GM21360 (cell line): ENCODE measurements at regions not wholly inside any gene's neighbourhood (a gene's known extent, or its start where the extent isn't known, plus 50 kb on each side); places are given as distances from the start of the nearest gene placed in this dataset.
"Not testable (repeated sequence)": the region's sequence is repeated elsewhere in the genome, so short reads cannot be mapped to it uniquely, and the experiment has no call there.

Experiments used
- ATAC-seq: cut with Tn5 transposase; IDR thresholded peaks from one replicate; pipeline ENCODE4 v1.9.1; 2021; ENCODE audit warnings: mild to moderate bottlenecking, moderate library complexity; ENCODE audit not compliant: unreplicated experiment

DNA sequence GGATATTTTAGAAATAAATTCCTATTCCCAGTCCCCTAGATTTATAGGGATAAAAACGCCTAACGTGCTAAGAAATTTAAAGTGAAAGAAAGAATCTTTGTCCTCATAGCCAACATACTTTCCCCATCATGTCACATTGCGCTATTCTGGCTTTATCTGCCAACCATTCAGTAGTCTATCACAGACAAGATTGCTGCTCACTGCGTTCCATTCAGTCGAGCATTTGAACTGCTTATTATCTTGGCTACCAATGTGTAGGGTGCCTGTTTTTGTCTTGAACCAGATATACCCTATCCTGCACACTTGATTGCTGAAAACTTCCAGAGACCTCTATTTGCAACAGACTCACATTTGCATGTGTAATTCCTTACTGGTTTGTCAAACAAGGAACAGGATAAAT lies 751.5 kb downstream of the EPHA7 start:
- ATAC-seq = no peak

DNA sequence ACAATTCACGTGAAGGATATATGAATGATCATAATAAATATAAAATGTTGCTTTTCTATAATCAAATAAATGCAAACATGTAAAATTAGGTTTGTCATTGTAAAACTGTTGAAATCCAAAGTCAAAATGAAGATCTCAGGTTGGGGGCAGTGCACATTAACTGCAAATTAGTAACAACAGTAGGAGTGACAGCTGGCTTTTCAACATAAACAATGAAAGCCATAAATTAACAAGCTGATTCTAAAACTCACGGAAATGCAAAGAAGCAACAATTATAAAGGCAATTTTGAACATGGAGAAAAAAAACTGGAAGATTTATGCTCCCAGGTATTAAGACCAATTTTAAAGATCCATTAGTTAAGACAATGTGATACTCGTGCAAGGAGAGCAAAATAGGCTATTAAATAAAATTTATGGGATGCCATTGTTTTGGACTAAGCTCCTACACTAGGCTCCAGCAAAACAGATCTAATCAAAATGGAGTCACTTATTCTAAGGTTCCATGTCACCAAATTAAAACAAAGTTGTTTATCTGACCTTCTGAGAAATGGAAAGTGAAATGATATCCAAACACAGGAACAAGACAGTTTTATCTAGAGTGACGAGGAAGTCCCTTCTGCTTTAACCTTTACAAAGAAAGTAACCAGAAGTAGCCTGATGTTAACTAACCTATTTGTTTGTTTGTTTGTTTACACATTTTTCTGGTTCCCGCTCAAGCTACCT lies 770.8 kb downstream of the EPHA7 start:
- ATAC-seq = no peak

DNA sequence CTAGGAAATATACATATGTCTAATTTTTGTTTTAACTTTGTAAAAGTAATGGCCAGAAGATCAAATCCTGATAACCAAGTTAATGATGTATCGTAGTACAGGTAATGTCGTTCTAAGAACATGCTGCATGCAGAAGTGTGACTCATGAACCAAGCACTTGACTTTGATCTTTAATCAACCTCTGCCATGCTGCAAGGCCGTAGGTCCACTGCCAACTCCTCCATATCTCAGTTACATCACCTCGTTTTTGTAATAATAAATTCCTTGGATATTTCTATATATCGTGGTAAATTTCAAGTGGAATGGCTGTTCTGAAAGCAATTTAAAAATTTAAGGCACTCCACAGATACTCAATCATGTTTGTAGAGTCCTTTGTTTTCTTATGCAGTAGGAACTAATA lies 771.7 kb downstream of the EPHA7 start:
- ATAC-seq = no peak

DNA sequence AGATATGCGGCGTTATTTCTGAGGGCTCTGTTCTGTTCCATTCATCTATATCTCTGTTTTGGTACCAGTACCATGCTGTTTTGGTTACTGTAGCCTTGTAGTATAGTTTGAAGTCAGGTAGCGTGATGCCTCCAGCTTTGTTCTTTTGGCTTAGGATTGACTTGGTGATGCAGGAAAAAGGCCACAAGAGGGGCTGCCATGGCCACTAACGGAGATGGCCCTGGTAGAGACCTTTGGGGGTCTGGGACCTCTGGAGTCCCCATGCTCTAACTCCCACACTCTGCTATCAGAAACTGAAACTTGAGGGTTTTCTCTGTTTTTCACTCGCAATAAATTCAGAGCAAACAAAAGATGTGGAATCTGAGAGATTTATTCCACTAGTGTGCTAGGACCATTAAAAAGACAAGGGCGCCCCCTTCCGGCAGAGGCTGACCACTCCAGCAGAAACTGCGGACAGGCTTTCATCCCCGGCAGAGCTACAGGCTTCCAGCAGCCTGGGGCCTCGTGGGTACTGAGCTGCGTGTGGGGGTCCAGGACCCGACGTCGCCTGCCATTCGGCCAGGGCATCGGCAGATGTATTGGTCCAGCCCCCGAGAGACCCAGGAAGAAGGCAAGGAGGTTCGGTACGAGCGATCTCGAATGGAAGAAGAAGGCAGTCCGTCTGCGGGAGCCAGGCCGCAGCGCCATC lies 775.1 kb downstream of the EPHA7 start:
- ATAC-seq = not testable (repeated sequence)

DNA sequence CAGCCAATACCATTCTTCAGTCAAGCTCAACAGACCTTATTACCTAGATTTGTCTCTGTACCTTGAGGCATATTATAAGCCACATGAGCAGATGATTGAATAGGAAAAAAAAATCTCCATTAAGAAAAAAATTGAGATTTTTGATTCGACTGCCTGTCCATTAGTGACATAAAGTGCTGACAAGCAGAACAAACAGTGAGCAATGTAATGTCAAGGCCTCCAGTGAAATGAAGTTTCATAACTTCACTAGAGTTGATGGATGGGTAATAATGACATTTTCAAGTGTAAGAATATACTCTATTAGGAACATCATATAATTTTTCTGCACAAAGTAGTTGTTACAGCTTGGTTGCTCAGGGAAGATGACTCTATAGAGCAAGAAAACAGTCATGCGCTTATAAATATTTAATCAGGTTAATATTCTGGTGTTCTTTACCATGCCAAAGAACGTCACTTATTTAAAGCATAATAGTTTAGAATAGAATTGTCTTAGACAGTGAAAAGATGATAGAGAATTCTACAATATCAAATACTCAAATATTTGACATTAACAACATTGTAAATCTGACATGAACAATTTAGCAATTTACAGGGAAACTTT lies 783.7 kb downstream of the EPHA7 start:
- ATAC-seq = no peak

DNA sequence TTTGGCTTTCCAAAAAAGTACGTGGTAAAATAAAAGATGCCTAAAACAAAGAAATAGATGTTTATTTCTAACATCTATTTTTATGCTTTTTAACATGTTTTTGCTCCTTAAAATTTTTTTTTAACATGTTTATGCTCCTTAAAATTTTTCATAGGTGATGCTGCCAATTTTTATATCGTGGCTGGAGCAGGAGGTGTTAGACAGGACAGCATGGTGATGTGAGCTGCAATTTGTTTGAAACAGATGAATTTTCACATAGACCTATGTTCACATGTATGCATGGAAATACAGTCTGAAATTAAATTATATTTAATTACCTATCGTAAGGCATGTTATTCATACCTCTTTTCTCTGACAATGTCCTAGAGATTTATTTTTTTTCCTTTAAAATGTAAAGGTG lies 784.8 kb downstream of the EPHA7 start:
- ATAC-seq = no peak

DNA sequence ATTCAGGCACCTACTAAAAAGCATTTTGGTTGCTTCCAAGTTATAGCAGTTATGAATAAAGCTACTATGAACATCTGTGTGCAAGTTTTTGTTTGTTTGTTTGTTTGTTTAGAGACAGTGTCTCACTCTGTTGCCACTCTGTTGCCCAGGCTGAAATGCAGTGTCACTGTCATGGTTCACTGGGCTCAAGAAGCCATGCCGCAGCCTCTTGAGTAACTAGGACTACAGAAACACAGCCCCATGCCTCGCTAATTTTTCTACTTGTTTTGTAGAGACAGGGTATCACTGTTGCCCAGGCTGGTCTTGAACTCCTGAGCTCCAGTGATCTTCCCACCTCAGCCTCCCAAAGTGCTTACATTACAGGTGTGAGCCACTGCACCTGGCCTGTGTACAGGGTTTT lies 795.9 kb downstream of the EPHA7 start:
- ATAC-seq = no peak

DNA sequence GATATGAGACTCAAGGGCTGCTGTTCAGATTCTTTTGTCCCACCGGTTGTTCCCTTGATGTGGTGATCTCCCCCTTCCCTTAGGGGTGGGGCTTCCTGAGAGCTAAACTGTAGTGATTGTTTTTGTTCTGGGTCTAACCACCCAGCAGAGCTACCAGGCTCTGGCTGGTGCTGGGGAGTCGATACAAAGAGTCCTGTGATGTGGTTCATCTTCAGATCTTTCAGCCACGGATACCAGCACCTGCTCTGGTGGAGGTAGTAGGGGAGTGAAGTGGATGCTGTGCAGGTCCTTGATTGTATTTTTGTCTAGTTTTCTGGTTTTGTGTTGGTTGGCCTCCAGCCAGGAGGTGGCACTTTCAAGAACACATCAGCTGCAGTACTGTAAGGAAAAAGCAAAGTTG lies 801.6 kb downstream of the EPHA7 start:
- ATAC-seq = no peak

DNA sequence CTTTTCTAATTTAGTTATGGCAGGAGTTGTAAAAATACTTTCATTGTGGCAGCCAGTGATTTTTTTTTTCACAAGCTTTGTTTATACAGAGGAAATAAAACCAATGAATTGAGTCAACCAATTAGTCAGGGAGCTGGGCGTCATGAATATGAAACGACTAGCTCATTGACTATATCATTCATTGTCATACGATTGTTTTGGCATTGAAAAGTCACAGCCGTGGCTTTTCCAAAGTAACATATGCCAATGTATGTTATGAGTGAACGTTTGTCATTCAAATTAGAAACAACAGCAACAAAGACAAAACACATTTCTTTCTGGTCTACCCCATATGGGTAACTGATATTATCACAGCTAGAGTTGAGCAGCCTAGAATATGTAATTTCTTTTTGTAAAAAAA lies 810.6 kb downstream of the EPHA7 start:
- no peak for ATAC-seq

DNA sequence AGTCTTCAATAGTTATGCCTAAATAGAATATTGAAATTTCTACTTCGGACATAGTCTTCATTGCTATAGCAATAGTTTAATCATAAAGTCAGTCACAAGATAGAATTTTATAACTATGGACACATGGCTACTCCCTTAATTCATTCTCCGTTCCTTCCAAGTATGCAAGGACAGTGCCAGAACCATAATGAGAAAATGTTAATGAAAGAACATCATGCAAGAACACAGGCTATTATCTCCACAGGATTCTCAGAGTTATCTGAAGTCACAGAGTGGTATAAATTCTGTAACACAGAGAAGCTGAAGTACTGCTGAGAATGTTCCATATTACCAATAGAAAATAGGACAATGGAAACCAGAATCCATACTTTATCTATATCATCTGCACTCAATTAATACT lies 826.2 kb downstream of the EPHA7 start:
- no peak for ATAC-seq

DNA sequence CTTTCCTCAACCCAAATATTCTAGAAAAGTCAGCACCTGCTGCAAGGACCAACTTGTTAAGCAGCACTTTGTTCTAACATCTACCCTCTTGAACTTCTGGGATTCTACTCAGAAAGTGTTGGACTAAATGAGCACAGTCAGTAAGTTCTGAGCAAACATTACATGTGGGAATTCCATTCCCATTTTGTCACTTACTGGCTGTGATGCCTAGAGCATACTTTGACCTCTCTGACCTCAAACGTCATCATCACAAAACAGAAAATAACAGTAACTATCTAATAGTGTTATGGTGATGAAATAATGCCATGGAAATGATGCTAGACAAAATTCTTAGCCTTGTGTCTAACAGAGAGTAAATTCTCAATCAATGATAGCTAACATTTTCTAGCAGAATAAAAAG lies 829.4 kb downstream of the EPHA7 start:
- no peak for ATAC-seq

DNA sequence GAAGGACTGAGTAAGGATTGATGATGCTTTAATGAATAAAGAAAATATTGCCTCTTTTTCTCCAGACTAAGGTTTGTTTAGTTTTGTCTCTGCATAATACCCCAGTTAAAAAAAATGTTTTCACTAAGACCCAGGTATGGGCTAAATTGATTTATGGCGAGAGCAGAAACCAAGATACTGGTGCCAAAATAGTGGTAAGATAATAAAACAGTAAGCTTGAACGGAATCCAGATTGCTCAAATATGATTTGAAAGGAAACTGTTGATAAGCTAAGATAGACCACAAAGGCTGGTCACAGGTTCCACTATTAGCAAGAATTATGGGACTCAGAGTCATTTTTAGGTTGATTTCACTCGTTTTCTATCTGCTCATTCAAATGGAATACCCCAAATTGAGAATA lies 831.2 kb downstream of the EPHA7 start:
- ATAC-seq = no peak

DNA sequence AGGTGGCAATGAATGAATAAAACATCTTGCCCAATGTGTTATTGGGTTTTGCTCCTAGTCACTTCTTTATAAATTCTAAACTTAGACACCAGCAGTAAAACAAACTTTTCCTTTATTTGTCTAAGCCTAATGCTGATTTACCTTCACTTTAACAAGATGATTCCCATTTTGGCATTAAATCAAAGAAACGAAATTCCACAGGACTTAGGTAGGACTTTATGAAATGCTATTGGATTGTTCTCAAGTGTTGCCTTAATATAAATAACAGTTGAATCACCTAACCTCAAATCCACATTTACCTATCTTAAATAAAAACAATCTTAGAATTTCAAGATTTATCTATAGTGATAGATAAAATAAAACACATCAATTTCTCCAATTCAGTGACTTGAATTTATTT lies 831.8 kb downstream of the EPHA7 start:
- no peak for ATAC-seq

DNA sequence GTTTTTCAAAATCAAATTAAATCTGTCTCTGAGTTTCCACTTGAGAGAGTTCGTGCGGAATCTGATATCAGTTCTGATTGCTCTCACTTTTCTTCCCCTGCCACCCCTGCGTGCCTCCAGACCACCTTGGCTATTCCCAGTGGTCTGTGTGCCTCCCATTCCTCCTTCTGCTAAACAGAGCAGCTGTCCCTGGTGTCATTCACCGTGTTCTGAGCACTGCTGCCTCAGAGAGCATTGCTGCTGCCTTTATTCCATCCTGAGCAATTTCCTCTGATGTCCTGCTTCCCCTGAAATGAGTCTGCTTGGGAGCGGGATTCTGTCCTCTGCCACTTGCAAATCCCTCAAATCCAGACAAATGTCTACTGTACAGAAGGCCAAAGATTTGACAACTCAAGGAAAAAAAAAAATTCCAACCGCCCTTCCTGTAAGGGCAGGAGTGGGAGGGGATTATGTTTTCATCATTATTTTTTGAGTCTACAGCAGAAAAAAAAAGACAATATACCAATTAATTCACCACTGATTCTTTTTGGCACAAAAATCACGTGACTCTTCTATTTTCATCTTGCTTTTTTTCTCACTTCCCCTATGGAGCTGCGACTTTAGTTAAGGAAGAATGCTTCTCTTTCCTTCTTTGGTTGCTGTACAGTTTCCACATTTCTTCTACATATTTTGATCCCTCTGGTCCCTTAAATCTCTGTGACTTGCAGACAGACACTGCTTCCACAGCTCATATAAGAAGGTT lies 833.0 kb downstream of the EPHA7 start:
- no peak for ATAC-seq

DNA sequence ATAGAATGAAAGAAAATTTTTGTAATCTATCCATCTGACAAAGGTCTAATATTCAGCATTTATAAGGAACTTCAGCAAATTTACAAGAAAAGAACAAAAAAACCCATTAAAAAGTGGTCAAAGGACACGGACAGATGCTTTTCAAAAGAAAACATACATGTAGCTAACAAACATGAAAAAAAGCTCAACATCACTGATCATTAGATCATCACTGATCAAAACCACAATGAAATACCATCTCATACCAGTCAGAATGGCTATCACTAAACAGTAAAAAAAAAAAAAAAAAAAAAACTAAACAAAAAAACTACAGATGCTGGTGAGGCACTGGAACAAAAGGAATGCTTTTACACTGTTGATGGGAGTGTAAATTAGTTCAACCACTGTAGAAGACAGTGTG lies 837.1 kb downstream of the EPHA7 start:
- no peak for ATAC-seq

DNA sequence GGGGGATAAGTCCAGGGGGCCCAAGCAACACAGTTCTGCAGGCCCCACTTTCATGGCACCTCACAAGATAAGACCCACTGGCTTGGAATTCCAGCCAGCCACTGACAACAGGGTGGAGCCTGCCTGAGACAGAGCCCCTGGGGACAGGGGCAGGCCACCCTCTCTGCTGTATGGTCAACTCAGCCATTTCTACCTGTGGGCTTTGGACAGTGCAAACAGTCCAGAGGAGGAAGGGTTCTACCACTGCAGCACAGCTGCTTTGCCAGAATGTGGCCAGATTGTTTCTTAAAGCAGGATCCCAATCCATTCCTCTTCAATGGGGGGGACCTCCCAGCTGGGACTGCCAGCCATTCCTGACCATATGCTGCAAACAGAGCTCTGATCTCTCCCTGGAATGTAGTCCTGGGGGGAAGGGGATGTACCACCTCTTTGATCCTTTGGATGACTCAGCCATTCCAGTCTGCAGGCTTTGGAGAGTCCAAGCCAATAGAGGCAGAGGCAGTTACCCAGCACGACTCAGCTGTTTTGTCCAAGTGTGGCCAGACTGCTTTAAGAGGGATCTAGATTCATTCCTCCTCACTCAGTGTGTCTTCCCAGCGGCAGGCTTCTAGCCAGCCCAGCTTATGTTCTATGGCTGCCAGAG lies 842.2 kb downstream of the EPHA7 start:
- ATAC-seq = no peak

DNA sequence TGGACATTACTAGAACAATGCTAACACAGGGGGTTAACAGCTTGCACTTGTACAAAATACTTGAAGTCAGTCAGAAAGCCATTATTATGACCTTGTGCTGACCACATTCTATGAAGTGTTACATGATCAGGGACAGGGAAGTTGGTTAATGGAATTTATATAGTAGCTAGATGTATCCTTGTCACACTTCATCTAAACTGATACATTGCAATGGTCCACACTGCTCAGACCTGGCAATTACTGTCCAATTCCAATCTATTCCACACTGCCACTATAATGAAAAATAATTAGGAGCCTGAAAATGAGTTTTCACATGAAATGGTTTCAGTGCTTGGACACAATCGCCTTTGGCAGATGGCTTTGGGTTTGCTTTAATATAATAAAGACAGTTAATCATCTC lies 850.8 kb downstream of the EPHA7 start:
- no peak for ATAC-seq

DNA sequence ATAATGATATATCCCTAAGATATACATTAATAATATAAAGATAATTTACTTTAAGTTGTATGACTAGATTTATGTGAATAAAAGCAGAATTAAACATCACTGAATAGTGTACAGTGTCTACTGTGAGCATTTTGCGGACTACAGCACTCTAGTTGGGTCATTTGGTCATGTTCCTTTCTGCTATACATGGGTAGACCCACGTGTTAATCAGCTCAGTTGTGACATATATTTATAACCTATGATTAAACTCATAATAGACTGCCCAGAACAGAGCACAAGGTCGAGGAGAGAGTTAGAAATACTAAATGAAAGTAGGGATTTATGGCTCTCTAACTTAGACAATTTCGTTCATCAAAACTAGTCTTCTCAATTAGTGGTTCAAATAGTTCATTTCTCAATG lies 852.7 kb downstream of the EPHA7 start:
- ATAC-seq = no peak

DNA sequence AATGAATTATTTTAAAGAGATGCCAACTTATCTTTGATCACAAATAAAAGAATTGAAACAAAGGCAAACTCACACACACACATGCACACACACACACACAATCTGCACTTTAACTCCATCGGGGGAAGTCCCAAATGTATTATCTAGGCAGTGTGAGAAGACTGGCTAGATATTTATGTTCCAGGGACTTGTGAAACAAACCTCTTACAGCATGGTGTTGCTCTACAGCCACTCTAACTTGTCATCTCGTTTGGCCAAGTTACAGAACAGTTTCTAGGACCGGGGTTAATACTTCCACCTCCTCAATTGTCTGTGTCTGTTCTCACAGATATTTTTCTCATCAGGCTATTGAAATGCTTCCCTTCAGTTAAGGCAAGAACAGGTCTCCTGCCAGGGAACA lies 855.0 kb downstream of the EPHA7 start:
- ATAC-seq = no peak

DNA sequence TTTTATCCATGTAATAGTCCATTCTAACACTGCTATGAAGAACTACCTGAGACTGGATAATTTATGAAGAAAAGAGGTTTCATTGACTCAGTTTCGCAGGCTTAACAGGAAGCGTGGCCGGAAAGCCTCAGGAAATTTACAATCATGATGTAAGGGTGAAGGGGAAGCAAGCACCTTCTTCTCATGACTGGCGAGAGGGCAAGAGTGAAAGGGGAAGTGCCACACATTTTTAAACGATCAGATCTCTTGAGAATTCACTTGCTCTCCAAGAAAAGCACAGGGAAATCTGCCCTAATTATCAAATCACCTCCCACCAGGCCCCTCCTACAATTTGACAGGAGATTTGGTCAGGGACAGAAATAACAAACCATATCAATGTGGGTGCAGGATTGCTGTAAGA lies 859.7 kb downstream of the EPHA7 start:
- no peak for ATAC-seq

DNA sequence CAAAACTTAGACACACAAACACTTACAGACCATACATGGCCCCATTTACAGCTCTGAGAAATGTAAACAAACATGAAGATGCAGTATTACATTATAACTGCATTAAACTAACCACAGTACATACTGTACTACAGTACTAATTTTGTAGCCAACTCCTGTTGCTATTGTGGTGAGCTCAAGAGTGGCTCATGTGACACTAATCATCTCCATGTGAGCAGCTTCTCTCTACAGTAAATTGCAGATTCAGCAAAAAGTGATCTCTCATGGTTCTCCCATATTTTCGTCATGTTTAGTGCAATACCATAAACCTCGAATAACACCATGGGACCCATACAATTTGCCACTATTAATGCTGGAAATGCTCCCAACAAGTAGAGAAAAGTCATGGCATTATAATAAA lies 860.4 kb downstream of the EPHA7 start:
- ATAC-seq = no peak
